ENCODE measurements at regions not wholly inside any gene's neighbourhood (a gene's known extent, or its start where the extent isn't known, plus 50 kb on each side); places are given as distances from the start of the nearest gene placed in this dataset.

DNA sequence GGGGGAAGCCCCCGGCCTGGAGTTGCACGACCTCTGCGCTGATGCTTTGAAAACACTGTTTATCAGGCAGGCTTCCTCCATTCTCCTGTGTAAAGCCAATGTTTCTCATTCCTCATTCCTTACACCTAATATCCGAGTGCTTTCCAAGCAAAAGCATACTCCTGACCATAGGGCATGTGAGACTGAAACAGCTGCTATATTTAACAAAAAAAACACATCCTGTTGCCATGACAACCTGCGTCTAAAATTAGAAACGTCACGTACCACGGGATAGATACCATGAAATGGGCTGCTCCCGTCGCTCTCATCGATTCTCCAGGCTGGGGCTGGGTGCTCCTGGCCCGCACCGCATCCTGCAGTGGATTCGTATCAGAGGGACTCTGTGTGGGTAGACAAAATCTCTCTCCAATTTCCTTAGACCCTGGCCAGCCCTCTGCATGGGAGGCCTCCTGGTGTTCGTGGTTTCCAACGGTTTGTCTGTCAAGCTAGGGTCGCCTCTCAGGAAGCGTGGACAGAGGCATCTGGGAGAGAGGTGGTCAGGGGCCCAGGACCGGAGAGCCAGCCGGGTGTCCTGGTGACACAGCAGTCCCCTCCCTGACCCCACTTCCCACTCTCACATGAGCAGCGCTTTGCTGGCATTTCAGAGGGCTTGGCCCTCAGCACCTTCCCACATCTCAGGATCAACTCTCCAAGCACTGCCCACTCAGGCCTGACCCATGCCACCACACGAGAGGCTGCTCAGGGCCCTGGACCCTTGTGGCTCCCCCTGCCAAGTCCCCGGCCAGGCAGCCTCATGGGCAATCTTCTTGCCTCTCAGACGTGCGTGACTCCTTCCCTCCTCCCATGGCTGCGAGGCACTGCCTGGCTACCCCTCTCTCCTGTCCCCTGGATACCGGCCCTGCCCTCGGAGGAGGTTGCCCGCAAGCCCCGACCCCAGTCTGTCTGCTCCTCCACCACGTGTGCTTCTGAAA lies 268.1 kb downstream of the NDUFA10 start:
- DNase-seq, result no peak

DNA sequence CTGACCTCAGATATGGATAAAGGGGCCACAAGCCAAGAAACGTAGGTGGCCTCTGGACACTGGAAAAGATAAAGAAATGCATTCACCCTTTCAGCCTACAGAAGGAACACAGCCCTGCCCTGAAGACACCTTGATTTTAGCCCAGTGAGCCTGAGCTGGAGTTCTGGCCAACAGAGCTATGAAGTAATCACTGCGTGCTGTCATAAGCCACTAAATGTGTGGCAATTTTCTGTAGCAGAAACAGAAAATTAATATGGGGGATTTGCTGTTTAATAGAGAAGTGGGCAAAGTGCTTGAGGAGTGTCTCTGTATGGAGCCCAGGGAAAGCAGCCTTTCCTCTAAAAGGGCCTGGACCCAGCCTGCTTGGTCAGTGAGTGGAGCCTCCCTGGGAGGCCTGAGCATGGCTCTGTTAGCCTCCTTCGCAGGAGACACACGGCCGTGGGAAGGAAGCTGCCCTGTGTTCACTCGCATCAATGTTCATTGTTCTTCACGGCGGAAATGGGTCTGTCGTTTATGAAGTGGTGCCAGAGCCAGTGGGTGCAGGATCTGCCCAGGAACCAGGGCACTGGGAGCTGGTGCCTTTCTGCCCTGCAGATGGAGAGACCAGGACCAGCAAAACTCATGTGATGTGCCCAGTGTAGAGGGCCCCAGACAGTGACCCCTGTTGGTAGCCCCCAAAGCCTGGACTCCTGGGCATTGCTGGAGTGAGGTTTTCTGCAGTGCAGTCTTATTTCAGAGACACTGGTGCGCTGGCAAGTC lies 268.9 kb downstream of the NDUFA10 start:
- DNase-seq, result no peak

- no peak for DNase-seq
Measured at GRCh38 chr2:239753401-239753837, 271.7 kb downstream of the NDUFA10 start.

DNA sequence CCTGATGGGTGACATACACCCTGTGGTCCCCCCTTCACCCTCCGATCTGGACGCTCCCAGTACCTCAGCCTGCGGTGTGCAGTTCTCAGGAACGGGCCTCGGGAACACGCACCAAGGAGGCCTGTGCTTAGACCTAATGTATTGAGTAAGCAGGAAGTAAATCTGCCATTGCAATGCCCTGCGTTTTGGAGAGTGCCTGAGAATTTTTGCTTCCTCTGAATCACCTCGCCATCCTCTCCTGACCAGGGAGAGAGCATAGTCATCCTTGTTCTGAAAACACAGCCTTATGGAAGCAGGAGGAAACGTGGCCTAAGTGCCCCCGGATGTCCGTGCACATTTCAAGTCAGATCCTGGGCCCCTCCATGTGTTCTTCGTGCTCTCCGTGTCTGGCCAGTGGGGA lies 272.2 kb downstream of the NDUFA10 start:
- no peak for DNase-seq

DNA sequence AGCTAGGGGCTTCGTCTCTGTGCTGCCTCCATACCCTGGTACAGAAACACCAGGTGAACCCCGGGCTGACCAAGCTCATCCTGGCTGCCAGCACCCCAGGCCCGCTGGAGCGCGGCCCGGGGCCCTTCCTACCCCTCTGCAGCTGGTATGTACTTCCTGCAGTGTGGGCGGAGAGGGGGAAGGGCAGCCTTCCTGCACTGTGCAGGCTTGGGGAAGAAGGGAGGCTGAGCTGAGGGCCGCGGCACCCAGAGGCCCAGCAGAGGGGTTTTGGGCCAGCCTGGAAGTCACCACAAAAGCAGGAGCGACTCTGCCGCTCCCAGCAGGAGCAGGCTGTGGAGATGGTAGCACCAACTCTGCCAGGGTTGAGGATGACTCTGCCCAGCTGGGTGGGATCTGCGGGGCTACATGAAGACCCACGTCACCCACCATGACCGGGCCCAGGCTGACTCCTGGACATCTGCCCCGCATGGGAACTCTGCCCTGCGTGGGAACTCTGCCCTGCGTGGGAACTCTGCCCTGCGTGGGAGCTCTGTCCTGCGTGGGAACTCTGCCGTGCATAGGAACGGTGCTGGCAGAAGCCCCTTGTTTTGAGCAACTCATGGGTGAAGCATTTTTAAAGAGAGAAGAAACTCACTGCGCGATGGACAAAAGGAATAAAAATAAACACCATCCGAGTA lies 273.3 kb downstream of the NDUFA10 start:
- DNase-seq, result no peak

DNA sequence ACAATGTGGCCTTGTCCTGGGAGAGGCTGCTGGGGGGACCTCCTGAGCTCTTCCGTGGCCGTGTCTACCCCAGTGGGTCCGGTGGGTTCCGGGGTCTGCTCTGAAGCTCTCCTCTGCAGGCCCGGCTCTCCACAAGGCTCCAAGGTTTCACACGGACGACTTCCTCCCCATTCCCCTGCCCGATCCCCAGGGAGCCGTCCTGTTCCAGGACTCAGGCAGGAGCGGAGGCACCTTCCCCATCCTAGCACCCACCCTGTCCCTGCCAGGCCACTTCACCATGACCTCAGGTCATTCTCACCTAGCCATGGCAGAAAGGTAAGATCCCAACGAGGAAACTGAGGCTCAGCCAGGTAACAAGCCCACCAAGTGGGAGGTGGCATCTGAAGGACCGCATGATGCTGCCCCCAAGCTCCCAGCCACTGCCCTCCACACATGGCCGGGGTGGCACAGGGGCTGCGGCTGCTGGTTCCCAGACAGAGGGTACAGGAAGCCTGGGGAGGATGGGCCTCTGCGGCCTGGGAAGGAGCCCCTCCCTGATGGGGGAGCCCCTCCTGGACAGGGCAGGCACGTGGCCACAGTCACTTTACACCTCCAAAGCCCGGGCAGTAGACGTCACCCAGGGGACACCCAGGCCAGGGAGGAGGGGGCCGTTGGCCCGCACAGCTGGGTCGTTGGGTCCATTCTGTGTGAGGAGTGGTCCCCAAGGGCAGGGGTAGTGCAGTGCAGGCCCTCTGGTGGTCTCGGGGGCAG lies 274.0 kb downstream of the NDUFA10 start:
- DNase-seq, result no peak

GRCh38 chr2:239750045-239750835 lies 274.9 kb downstream of the NDUFA10 start:
- no peak for DNase-seq

DNA sequence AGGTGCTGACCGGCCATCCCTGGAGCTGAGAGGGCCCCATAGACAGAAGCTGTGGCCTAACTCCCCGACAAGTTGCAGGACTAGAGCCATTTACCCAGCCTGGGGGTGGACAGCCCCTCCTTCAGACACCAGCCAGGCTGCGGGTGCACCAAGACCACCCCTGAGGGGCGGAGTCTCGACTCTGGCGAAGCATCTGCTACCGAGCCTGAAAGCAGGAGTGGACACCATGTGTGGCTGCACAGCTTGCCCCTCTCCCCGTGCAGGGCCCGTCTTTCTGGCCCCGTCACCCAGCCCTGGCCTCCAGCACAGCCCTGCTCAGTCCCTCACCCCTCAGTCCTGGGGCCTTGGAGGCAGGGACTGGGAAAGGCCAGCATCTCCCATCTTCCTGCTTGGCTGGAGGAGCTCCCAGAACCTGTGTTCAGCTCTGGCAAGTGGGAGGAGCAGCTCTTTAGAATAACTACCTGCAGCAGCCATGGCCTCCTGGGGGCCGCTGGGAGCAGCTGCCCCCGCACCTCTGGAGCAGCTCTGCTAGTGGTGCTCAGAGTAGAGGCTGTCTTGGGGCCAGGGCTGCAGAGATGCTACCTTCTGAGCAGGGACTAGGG lies 275.8 kb downstream of the NDUFA10 start:
- no peak for DNase-seq

GRCh38 chr2:239748811-239749210 lies 276.3 kb downstream of the NDUFA10 start:
- no peak for DNase-seq

GRCh38 chr2:239747771-239748170 lies 277.4 kb downstream of the NDUFA10 start:
- no peak for DNase-seq

GRCh38 chr2:239747274-239747673 lies 277.9 kb downstream of the NDUFA10 start:
- DNase-seq, result peak; percentile 27

DNA sequence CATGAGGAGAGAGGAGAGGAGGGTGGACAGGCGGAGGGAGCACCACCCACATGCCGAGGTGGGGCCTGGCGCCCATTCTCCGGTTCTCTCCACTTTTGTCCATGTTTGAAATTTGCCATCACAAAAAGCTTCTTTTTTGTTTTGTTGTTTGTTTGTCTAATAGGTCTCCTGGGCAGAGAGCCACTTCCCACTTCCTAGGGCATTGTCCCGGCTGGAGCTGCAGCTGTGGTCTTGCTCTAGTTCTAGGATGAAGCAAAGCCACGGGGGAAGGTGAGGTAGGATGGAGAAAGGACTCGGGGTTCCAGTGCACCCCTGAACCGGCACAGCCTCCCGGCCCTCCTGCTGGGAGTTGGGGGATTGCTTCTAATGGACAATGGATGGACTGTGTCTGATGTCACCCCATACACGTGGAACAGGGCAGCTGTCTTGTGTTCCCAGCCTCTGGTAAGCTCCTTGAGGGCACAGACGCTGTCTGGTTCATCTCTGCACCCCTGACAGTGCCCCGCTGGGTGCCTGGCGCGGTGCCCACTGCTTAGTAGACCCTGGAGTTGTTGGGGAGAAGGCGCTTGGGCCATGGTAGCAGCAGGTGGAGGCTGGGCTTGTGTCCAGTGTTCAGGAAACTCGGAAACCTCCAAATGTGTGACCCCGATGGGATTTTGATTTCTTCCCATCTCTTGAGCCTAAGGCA lies 278.4 kb downstream of the NDUFA10 start:
- DNase-seq, result no peak

GRCh38 chr2:239745386-239746227 lies 279.5 kb downstream of the NDUFA10 start:
- no peak for DNase-seq

DNA sequence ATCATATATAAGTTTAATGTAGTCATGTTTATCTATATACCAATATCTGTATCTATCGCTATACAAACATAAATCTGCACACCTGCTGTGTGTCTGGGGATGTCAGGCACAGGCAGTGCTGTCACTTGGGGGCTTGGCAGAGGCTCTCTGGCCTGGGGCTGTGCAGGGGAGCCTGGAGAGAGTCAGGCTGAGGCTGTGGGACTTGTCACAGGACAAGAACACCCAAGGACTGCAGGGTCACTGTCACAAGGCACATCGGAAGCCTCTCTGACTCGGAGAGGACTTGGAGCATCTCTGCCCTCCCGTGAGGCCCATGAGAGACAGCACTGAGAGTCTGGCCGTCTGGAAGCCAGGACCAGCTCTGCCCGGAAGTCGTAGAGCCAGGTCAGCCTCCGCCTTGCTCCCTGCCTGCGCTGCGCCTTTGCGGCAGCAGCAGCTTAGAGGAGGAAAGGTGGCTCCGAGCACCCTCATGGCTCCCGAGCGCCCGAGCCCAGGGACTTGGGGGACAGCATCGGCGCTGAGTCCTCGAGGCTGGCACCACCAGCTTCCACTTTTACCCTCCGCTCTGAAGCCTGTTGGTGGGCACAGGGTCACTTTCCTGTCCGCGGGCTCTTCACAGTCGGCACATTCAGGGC lies 280.3 kb downstream of the NDUFA10 start:
- no peak for DNase-seq

DNA sequence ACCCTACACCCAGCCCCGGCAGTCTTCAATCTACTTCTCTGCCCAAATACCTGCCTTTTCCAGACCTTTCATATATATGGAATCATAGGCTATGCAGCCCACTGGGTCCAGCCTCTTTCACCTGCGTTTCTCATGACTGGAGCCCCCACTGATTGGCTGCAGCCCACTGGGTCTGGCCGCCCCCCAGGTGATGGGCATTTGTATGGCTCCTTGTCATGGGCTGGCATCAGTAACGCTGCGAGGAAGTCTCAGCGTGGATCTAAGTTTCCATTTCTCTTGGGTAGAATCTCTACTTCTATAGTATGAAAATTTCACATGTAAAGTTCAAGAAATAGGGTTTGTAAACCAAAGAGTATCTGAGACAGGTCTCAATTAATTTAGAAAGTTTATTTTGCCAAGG lies 281.9 kb downstream of the NDUFA10 start:
- DNase-seq, result no peak

GRCh38 chr2:239742377-239742776 lies 282.8 kb downstream of the NDUFA10 start:
- no peak for DNase-seq

GRCh38 chr2:239739206-239739605 lies 285.9 kb downstream of the NDUFA10 start:
- no peak for DNase-seq

- DNase-seq, result no peak
Measured at GRCh38 chr2:239738159-239738558, 287.0 kb downstream of the NDUFA10 start.

- DNase-seq, result no peak
Measured at GRCh38 chr2:239737144-239737463, 288.0 kb downstream of the NDUFA10 start.

All from NCI-H748 treated with DMSO at 0.1 percent for 48 hours (cell line).